NCI-H1092 (cell line): ENCODE measurements at regions not wholly inside any gene's neighbourhood (a gene's known extent, or its start where the extent isn't known, plus 50 kb on each side); places are given as distances from the start of the nearest gene placed in this dataset.

Experiments used
- DNase-seq: peaks from one replicate; lab custom pipeline; 2025; lab: John Stamatoyannopoulos, UW

GRCh38 chr10:110398419-110399105, 93.8 kb upstream of the SMNDC1 start:
- DNase-seq: no peak

- DNase-seq: no peak
Measured at GRCh38 chr10:110399106-110399964, 94.6 kb upstream of the SMNDC1 start.

DNA sequence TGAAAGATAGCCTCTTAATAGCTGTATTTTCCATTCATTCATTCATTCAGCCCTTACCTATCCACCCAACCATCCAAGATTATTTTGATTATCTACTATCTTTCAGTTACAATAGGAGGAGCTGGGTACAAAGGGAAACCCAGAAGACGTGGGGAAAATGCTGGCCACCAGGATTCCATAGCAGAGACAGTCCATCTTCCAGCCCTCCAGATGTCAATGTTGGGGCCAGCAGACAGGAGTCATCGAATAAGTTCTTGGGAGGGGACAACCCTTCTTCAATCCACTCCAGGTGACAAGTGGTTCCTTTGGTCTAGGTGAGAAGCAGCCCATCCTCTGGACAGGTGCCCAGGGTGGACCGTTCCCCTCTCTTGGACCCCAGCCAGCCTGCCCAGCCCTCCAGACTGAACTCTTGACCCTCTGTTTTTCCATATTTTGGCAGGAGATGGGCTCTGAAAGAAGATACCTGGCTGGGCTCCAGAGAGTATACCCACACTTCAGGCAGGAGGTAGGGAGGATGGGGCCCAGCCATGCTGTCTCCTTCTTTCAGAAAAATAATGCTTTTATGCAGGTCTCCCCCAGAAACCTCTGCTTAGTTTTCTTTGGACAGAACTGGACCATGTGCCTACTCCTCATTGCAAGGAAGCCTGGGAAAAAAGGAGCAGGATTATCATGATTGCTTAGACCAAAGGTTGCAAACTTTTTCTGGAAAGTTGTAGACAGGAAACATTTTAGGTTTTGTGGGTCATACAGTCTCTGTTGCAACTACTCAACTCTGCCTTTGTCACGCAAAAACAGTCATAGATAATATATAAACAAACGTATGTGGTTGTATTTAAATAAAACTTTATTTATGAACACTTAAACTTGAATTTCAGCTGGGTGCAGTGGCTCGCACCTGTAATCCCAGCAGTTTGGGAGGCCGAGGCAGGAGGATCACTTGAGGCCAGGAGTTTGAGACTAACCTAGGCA, 95.5 kb upstream of the SMNDC1 start:
- DNase-seq: no peak

DNA sequence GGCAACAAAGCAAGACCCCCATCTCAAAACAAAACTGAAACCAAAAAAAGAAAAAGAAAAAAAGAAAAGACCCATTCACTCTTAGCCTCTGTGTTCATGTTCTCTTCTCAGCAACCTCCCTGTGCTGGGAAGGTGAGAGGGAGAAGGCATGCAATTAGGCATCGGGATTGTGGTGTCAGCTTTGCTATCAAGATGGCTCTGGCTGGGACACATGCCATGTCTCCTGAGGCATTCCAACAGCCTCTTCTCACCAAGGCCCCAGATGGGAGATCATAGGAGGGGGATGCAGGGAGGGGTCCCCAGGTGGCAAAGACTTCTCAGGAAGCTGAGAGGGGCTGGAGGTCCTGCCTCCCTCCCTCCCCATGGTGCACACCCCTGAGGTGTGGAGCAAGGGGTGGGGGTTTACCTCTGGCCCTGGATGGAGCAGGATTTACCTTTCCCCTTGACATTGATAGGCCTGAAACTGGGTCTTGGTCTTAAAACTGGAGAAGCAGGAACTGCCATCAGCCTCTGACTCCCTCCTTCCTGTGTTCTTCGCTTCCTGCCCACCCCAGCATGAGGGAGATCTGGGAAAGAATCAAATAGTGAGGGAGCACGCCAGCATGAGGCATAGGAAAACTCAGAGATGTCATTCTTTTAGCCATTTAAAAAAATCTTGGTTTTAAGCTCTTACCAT, 96.2 kb upstream of the DUSP5 start:
- DNase-seq: no peak

GRCh38 chr10:110402077-110402416, 95.7 kb upstream of the DUSP5 start:
- no peak for DNase-seq

DNA sequence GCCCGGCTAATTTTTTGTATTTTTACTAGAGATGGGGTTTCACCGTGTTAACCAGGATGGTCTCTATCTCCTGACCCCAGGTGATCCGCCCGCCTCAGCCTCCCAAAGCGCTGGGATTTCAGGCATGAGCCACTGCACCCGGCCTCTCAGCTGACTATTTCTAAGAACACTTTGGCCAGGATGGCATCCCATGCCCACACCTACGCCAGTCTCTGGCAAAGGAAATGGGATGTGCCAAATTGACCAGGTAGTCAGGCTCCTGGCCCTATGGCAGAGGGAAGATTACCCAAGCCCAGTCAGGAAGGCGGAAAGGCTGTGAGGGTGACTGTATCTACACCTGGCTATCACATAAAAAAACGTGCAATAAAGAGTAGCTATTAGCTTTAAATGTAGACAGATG, 94.1 kb upstream of the DUSP5 start:
- no peak for DNase-seq

DNA sequence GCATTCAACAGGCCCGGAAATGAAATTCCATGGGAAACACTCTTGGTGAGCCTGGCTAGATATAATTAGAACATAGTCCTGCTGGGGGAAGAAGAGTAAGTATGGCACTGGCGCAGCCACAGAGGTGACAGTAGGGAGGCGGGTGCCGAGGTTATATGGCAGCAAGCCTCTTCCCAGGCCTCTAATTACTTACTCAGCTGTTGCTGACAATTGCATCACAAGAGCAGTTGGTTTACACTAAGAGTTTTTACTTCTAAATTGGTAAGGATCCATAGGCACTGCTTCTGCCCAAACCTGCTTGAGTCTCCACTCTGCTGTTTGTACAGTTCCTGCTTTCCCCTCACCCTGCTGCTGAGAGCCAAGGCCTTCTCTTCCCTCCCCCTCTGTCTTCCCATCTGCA, 93.3 kb upstream of the DUSP5 start:
- no peak for DNase-seq

- no peak for DNase-seq
Measured at GRCh38 chr10:110404825-110405224, 92.9 kb upstream of the DUSP5 start.

- DNase-seq: no peak
Measured at GRCh38 chr10:110405380-110405779, 92.3 kb upstream of the DUSP5 start.

GRCh38 chr10:110407301-110408170, 90.2 kb upstream of the DUSP5 start:
- no peak for DNase-seq

GRCh38 chr10:110408203-110408871, 89.4 kb upstream of the DUSP5 start:
- DNase-seq: no peak

- DNase-seq: no peak
Measured at GRCh38 chr10:110408943-110409342, 88.8 kb upstream of the DUSP5 start.

DNA sequence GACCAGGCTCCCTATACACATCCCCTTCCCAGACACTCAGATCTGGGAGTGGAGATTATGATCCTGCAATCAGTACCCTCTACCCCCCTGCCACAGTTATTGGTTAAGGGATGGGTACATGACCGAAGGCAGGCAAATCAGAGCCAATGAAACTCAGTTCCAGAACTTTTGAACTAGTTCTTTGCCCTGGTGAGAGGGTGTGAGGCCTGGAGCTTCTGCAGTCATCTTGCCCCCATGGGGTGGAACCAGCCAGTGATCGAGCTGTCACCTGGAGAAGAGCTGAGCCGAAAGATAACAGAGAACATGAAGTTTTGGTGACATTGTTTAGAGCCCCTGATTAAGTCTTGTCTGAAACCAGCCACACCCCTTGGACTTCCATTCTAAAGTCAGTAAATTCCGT, 88.2 kb upstream of the DUSP5 start:
- DNase-seq: no peak

- no peak for DNase-seq
Measured at GRCh38 chr10:110409926-110410325, 87.8 kb upstream of the DUSP5 start.

DNA sequence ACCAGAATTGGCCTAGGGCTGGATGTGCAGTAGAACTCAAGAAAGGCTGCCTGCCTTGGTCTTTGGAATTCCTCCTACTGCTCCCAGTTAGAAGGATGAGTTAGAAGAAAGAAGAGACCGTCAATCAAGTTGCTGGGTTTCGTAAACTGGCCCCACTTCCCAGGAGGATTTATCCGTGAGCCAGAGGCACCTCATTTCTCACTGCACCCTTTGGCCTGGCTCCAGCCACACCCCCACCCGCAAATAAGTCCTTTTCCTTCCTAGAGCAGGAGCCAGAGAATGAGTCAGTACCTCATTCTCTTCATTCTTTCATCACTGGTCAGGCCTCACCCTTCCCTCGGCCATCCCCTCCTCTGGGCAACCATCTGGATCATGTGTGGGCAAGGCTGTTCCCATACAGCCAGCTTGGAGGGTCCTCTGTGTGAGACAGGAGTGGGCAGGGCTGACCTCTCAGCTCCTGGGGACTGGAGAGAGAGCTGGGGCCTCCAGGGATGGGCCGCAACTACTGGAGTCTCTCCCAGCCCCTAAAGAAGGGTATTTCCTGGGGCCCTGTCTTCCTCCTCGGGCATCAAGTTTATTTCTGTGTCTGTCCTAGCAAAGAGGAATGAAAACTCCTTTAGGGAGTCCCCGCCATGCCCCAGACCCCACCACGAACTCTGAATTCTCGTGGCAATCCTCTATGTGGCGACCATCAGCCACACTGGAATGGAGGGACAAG, 87.2 kb upstream of the DUSP5 start:
- DNase-seq: no peak

DNA sequence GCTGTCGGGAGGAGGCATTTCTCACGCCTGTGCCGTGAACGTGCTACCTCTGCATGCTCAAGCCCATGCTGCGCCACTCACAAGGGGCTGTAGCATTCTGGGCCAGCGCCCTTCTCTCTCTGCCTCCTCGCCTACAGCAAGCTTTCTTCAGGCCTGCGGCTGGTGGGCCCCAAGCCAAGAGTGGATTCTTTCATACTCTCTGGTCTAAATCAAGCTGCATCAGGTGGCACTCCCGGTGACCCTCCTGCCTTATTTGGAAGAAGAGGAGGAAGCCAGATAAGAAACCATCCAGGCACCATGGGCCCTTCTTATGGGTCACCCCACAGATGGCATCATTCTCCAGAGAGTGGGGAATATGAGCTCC, 86.7 kb upstream of the DUSP5 start:
- no peak for DNase-seq

GRCh38 chr10:110413049-110413783, 84.5 kb upstream of the DUSP5 start:
- no peak for DNase-seq

GRCh38 chr10:110413903-110414547, 83.7 kb upstream of the DUSP5 start:
- no peak for DNase-seq
